HG02610 (cell line): ENCODE measurements at regions not wholly inside any gene's neighbourhood (a gene's known extent, or its start where the extent isn't known, plus 50 kb on each side); places are given as distances from the start of the nearest gene placed in this dataset.

Experiments used
- ATAC-seq: cut with Tn5 transposase; IDR thresholded peaks from one replicate; pipeline ENCODE4 v1.9.1; 2021; ENCODE audit warnings: mild to moderate bottlenecking, moderate library complexity; ENCODE audit not compliant: unreplicated experiment

DNA sequence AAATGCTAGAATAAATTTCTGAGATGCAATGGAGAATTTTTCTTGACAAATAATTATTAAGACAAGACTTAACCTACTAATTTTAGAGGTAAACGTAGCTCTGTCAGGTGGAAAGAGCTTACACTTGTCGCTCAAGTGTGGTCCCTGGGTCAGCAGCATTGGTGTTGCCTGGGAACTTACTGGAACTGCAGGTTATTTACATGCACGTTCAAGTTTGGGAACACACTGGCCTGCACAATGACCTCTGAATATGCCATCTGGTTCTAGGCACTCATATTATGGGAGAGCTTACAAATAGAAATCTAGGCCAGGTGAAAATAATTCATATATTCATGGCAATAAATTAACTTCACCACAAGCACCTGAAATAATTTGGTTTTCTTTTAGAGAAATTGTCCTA lies 88.5 kb upstream of the BCL9 start:
- no peak for ATAC-seq

GRCh38 chr1:147463022-147463421 lies 78.3 kb upstream of the BCL9 start:
- no peak for ATAC-seq

DNA sequence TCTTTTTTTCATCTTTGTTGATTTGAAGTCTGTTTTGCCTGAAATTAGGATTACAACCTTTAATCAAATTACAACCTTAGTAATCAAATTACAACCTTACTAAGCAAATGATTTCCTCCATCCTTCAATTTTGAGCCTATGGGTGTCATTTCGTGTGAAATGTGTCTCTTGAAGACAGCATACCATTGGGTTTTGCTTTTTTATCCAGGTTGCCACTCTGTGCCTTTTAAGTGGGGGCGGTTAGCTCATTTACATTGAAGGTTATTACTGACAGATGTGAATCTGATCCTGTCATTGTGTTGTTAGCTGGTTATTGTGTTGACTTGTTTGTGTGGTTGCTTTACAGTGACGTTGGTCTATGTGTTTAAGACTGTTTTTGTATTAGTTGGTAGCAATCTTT lies 74.8 kb upstream of the BCL9 start:
- ATAC-seq: no peak

DNA sequence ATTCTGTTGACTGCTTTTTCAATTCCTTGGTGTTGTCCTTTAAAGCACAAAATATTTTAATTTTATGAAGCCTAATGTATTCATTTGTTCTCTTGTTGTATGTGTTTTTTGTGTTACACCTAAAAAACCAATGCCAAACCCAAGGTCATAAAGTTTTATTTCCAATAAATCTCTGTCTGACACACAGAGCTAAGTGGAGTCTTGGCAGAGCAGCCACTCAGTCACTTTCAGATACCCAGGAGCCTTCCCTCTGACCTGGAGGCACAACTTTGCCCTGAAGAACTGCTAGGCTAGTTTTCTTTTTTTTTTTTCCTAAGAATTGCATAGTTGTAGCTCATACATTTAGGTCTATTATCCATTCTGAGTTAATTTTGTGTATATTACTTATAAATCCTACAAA lies 71.2 kb upstream of the BCL9 start:
- ATAC-seq: no peak

DNA sequence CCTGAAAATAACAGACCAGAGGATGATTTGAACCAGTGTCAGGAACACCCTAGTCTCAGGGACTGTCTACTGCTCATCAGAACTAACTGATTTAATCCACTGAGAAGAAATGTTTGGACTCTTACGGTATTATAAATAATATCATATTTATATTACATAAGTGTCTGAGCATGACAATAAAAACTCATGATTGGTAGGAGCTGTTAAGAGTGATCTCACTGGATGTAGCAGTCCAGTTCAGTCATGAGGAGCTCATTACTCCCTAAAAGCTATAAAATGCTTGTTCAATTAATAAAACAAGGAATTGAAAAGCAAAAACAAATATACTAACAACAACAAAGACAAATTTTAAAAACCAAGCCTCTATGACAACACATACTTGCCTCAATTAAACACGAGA lies 68.8 kb upstream of the BCL9 start:
- no peak for ATAC-seq

GRCh38 chr1:147472966-147473732 lies 68.2 kb upstream of the BCL9 start:
- no peak for ATAC-seq

DNA sequence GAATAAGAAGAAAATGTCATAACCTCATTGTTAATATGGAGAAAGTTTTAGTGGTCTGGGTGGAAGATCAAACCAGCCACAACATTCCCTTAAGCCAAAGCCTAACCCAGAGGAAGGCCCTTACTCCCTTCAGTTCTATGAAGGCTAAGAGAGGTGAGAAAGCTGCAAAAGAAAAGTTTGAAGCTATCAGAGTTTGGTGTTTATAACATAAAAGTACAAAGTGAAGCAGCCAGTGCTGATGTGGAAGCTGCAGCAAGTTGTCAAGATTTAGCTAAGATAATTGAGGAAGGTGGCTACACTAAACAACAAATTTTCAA lies 67.6 kb upstream of the BCL9 start:
- ATAC-seq: no peak

- ATAC-seq: no peak
Observed at GRCh38 chr1:147475488-147475887, 65.8 kb upstream of the BCL9 start.

- ATAC-seq: no peak
Observed at GRCh38 chr1:147478521-147478920, 62.8 kb upstream of the BCL9 start.

GRCh38 chr1:147479864-147480564 lies 61.3 kb upstream of the BCL9 start:
- ATAC-seq: no peak

DNA sequence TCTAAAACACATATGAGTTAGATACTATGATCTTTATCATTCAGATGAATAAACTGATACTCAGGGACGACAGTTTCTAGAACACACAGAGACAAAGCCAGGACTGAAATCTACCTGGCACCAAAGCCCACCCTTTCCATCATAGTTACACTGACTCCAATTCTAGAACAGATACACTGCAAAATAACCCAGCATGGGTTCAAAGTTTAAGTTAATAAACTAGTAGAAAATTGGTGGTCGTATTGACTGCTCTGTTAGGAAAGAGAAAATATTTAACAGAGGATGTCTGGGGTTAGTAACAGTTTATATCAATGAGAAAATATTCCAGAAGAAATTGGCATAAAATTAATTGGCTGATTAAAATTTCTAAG lies 60.8 kb upstream of the BCL9 start:
- ATAC-seq: no peak

DNA sequence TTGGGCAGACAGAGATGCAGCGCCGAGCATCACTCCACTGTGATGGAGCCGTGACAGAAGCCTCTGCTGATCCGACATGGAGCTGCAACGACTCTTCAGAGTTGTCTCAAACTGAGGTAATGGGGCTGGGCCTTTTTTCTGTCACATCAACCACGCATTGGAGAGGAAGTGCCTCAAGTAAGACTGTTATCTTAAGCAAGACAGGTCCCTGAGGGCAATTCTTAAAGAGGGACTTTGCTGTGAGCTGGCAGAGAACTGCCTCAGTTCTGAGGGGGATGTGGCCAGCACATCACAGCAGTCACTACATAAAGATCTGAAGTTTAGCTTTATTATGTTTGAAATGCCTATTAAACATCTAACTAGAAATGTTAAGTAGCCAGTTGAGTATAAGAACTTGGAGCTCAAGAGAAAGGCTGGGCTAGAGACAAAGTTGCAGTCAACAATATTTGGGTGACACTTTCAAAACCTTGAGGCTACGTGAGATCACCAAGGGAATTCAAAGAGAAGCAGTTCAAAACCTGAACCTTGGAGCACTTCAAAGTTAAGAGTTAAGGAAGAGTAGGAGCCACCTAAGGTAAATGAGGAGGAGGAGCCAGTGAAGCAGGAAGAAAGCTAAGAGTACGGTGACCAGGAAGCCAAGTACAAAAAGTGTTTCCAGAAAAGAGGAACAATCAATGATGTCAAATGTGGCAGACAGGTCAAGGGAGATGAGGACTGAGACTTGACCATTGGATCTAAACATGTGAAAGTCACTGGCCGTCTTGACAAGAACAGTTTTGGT lies 54.2 kb upstream of the BCL9 start:
- ATAC-seq: no peak

GRCh38 chr1:147491098-147491497 lies 50.2 kb upstream of the BCL9 start:
- ATAC-seq: no peak
